ENCODE measurements at regions not wholly inside any gene's neighbourhood (a gene's known extent, or its start where the extent isn't known, plus 50 kb on each side); places are given as distances from the start of the nearest gene placed in this dataset.

DNA sequence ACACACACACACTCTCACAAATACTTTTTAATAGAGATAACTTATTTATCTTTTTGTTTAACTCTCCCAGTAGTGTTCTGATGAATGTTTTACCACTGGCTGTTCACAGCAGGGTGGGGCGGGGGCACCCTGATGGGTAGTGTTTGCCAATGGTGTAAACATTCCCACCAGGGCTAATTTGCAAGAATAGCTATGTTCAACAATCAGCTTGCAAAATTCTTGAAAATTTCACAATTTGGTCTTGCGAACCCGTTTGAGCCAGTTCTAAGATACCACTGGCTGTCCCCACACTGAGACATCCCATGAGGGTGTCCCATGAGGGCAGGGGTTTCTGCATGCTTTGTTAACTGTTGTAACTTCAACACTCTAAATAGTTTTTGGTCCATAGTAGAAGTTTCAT, 348.5 kb downstream of the CXCL12 start:
- Histone ChIP-seq H3K36me3 (no peaks in the 10 kb centered on the region), H3K4me3 (ENCODE audit: low read depth in 1 of 2, low read length in 1 of 2) (no peak overlapping the region), H3K27ac (no peak overlapping the region), H3K9me3 (no peaks in the 10 kb centered on the region), H3K4me1 (ENCODE audit: control insufficient read depth in 1 of 2, insufficient read depth in 1 of 2, low read depth in 1 of 2, low read length in 1 of 2) (peaks cover 6% of the 10 kb centered on the region in 2 experiments), H3K27me3 (peaks cover 9% of the 10 kb centered on the region)
- TF ChIP-seq, protein P1, sequence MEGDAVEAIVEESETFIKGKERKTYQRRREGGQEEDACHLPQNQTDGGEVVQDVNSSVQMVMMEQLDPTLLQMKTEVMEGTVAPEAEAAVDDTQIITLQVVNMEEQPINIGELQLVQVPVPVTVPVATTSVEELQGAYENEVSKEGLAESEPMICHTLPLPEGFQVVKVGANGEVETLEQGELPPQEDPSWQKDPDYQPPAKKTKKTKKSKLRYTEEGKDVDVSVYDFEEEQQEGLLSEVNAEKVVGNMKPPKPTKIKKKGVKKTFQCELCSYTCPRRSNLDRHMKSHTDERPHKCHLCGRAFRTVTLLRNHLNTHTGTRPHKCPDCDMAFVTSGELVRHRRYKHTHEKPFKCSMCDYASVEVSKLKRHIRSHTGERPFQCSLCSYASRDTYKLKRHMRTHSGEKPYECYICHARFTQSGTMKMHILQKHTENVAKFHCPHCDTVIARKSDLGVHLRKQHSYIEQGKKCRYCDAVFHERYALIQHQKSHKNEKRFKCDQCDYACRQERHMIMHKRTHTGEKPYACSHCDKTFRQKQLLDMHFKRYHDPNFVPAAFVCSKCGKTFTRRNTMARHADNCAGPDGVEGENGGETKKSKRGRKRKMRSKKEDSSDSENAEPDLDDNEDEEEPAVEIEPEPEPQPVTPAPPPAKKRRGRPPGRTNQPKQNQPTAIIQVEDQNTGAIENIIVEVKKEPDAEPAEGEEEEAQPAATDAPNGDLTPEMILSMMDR (IDR thresholded peaks at IDR 0.05) = no peak

DNA sequence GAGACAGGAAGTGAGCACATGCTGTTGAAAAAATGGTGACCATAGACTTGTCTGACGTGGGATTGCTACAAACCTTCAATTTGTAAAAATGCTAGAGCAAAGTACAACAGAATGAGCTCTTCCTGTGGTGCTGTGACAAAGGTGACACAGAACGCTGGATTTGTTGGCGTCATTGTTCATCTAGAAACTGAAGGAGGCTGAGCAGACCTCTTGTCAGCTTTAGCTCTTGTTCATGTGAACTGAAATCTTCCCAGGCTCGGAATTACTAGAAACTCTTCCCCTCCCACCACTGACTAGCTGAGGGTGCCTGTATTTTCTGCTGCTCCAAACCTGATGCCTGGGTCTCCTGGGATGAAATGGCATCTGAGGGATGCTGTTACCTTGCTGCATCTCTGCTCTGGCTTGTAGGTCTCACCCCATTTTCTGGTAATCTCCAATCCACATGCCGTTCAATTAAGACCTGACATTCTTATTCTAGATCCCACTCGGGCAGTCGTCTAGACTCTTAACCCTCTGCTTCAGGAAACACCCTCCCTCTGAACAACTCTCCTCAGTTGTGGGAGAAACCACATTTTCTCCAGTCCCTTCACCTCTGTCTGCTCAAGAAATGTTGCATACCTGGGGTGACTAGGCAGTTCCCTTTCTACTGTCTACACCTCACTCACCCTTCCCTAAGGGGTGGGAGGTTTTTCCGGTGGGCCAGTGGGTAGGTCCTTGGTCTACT, 349.3 kb downstream of the CXCL12 start:
- TF ChIP-seq, protein P1 (IDR thresholded peaks at IDR 0.05) = no peak
- H3K4me3 ChIP-seq (ENCODE audit: low read depth in 1 of 2, low read length in 1 of 2) = no peak overlapping the region

DNA sequence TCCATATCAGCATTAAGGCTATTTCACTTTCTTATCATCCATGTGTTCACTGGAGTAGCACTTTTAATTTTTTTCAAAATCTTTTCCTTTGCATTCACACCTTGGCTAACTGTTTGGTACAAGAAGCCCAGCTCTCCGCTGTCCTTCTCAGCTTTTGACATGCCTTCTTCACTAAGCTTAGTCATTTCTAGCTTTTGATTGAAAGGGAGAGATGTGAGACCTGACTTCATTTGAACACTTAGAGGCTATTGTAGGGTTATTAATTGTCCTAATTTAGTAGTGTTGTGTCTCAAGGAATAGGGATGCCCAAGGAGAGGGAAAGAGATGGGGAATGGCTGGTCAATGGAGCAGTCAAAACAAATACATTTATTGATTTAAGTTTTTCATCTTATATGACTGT, 350.0 kb downstream of the CXCL12 start:
- Histone ChIP-seq H3K27ac (no peak overlapping the region), H3K9me3 (no peaks in the 10 kb centered on the region), H3K27me3 (peaks cover 10% of the 10 kb centered on the region), H3K36me3 (no peaks in the 10 kb centered on the region), H3K4me1 (ENCODE audit: control insufficient read depth in 1 of 2, insufficient read depth in 1 of 2, low read depth in 1 of 2, low read length in 1 of 2) (peaks cover 6% of the 10 kb centered on the region in 2 experiments), H3K4me3 (ENCODE audit: low read depth in 1 of 2, low read length in 1 of 2) (no peak overlapping the region)
- TF ChIP-seq, protein P1 (IDR thresholded peaks at IDR 0.05) = no peak

More for the DNA sequence above, 349.3 kb downstream of the CXCL12 start:
- H3K27me3 ChIP-seq = peaks cover 13% of the 10 kb centered on the region
- H3K4me1 ChIP-seq (ENCODE audit: control insufficient read depth in 1 of 2, insufficient read depth in 1 of 2, low read depth in 1 of 2, low read length in 1 of 2) = peaks cover 6% of the 10 kb centered on the region in 2 experiments
- no peaks in the 10 kb centered on the region for H3K36me3 ChIP-seq
- H3K9me3 ChIP-seq = no peaks in the 10 kb centered on the region
- no peak overlapping the region for H3K27ac ChIP-seq

DNA sequence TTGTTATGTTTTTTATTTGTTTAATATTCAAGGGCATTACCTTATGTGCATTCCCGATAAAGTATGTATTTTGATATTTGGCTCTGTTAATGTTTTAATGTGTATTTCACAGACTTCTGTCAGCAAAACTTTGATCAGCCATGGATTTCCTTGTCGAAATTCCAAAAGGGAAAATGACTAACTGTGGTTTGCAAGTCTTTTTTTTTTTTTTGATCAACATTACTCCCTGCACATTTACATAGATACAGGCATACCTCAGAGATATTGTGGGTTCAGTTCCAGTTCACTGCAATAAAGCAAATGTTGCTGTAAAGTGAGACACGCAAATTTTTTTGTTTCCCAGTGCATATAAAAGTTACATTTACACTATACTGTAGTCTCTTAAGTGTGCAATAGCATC, 351.9 kb downstream of the CXCL12 start:
- Histone ChIP-seq H3K36me3 (no peaks in the 10 kb centered on the region), H3K27me3 (peaks cover 23% of the 10 kb centered on the region), H3K27ac (no peak overlapping the region), H3K9me3 (no peaks in the 10 kb centered on the region), H3K4me1 (ENCODE audit: control insufficient read depth in 1 of 2, insufficient read depth in 1 of 2, low read depth in 1 of 2, low read length in 1 of 2) (peaks cover 6% of the 10 kb centered on the region in 2 experiments), H3K4me3 (ENCODE audit: low read depth in 1 of 2, low read length in 1 of 2) (no peak overlapping the region)
- TF ChIP-seq, protein P1 (IDR thresholded peaks at IDR 0.05) = no peak

DNA sequence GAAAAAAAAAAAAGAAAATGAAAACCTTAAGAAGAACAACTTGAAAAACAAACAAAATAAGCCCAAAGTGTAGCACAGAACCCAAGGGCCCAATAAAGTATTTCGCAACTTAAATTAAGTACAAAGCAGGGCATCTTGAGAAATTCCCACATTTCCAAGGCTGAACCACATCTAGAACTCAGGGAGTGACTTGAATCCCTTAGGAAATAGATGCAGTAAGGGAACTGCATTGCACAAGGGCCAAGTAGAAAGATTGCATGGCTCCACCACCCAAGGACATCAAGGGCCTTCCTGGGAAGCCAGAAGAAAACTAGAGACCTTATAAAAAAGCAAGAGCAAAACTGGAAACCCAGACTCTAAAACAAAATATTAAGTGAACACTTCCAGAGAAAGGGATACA, 352.7 kb downstream of the CXCL12 start:
- Histone ChIP-seq H3K4me1 (ENCODE audit: control insufficient read depth in 1 of 2, insufficient read depth in 1 of 2, low read depth in 1 of 2, low read length in 1 of 2) (peaks cover 6% of the 10 kb centered on the region in 2 experiments), H3K4me3 (ENCODE audit: low read depth in 1 of 2, low read length in 1 of 2) (no peak overlapping the region), H3K36me3 (no peaks in the 10 kb centered on the region), H3K9me3 (no peaks in the 10 kb centered on the region), H3K27me3 (peaks cover 31% of the 10 kb centered on the region), H3K27ac (no peak overlapping the region)
- TF ChIP-seq, protein P1 (IDR thresholded peaks at IDR 0.05) = no peak
